ELF-1 (cell line): ENCODE measurements at regions not wholly inside any gene's neighbourhood (a gene's known extent, or its start where the extent isn't known, plus 50 kb on each side); places are given as distances from the start of the nearest gene placed in this dataset.
A peak's percentile ranks its signal among the peaks of the same experiment; 100 is the strongest.

ENCODE experiments used
- DNase-seq: peaks from one replicate; pipeline ENCODE4 v3.0.0-alpha.2; 2016; ENCODE audit warnings: low read depth, low spot score

DNA sequence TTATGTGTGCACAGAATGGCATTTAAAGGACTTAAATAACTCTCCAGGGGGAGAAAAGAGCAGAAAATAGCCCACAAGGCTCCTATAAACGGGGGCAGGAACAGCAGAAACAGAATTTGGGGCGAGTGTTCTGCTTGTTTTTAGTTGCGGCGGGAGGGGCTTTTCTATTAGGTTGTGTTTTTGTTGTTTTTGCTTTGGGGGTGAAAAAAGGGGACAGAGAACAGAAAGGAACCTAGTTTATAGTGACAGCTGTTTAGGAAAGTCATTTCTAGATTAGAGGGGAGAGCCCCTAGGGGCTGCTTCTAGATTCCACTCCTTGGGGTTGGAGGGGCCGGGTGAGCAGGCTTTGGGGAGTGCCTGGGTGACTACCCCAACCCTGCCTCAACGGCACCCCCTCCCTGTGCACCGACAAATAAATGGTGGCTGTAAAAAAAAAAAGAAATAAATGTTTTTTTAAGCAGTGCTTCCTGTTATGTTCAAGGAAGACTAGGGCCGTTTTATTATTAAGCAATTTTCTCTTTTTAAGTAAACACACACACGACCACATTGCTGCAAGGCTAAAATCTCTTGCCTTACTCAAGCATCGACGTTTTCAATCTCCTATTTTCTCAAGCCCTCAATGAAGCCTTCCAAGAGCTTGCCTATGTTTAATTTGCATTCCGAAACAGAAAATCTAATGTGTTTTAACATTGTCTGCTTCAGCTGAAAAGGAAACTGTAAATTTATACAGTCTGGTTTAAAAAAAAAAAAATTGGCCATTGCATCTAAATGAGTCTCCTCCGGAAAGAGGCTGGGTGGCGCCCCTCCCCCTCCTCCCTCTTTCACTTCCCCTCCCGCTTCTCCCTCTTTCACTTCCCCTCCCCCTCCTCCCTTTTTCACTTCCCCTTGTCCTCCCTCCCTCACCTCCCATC lies 123.3 kb upstream of the TBL1X start:
- peak; percentile 24 for DNase-seq

DNA sequence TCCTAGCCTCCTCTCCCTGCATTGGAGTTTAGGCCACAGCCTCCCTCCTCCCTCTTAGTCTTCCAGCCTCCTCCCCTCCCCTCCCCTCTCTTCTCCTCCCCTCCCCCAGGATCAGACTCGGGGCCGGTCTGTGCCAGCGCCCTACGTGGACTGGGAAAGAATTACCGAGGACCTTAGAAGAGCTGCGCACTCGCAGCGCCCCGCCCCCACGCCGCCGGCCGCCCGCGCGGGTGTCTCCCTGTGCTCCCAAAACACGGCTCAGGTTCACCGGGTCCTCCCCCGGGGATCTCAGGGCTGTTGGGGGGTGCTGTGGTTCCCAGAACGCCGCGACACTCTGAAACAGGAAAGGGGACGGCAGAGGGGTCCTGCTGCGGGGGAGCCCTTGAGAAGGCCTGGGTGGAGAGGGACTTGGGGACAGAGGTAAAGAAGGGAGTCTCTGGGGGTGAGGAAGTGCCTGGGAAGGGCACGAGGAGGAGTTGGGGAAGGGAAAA lies 122.3 kb upstream of the TBL1X start:
- peak; percentile 85 for DNase-seq

- no peak for DNase-seq
Measured at GRCh38 chrX:9343971-9344370, 120.9 kb upstream of the TBL1X start.

DNA sequence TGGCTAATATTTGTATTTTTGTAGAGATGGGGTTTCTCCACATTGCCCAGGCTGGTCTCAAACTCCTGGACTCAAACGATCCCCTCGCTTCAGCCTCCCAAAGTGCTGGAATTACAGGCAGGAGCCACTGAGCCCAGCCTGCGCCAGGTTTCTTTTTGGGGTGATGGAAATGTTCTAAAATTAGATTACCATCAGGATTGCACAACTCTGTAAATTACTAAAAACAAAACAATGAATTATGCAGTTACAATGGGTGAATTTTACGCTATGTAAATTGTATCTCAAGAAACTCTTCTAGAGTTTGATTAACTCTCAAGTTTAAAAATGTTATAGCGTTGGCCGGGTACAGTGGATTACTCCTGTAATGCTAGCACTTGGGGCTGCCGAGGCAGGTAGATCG lies 118.9 kb upstream of the TBL1X start:
- DNase-seq: no peak

DNA sequence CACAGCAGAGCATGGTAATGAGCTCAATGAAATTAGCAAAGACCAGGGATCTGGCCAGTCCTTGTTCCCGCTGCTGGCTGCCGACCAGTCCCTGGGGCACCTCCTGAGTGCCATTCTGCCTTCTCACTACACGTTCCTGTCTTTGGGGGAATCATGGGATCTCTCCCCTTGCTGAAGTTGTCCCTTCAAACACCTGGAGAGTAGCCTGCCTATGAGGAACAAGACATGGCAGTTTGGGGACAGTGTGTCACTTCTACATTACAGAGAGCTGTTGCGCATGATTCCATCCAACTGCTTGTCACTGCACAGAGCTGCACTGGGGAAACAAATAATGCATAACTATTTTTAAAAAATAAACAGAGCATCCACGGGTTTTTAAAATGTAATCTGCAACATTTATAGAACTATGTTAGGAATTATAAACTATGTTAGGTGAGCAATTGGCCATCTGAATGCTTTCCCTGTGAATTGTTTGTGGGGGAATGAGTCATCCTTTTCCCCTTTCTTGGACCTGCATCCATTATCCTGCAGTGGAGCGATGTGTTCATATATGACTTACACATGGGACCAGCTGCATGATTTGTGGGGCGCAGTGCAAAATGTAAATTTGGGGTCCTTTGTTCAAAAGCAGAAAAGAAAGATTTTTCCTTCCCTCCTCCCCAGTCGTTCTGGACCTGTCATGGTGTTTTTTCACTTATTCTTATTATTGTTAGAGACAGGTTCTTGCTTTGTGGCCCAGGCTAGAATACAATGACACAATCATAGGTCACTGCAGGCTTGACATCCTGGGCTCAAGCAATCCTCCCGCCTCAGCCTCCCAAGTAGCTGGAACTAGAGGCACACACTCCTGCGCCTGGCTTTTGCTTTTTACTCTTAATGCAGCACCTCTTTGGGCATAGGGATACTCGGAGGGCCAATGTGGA lies 115.0 kb upstream of the TBL1X start:
- DNase-seq: no peak

DNA sequence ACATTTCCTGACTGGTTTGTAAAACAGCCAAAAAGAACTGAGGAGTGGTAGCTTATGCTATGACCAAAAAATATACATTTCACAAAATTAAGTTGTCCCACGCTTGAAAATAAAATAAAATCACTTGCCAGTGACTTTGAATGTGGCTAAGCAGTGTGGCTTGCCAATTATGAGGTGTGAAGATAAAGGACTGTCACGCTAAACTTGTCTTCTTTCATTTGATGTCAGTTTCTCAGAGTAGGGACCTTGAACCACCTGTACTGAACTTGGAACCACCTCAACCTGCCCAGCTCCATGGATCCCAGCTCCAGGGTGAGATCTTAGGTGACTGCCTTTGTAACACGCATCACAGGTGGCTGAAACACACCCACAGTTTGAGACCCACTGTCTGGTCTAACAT lies 113.7 kb upstream of the TBL1X start:
- DNase-seq: no peak

DNA sequence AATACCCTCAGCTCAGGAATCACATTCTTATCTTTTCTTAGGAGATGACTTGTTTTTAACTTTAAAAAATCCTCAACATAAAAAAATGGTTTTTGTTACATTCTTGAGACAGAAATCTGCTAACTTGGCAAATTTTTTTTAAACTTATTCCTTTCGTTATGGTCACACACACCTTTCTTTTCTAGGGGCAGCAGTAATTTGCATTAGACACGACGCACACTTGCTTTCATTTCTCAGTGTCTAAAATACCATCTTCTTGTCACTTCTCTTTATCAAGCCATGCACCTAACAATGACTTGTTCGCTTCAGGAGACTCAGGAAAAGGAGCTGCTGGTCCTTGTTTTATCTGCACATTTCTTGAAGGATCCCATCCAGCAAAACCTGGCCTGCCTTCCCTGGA lies 112.6 kb upstream of the TBL1X start:
- no peak for DNase-seq

DNA sequence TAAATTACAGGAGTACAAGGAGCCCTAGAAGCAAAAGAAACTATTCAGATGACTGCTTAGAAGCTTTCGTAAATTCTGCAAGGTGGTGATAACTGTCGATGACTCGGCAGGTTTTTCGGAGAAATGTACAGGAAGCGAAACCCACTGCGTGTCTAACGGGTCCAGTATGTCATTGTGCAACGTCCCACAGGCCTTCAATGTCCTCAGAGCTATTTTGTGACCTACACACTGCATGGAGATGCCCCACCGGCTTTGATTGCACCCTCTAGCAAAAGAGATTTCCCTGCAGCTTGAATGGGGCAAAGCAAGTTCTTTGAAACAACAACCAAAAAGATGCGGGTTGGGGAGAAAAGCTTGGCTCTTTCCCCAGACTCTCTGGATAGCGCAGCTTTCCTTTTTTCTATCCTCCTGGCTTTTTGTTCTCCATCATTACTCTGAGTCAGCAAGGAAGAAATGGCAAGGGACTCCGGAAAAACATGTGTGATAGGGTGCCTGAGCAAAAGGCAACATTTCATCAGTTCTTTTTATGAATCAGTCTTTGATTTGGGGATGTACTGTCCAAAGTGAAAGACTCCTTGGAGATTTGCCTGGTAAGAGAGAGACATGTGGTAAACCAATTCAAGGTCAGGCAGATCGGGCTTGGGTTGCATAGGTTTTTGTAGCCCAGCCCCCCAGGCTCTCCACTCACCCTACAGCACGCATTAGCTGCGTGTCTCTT lies 112.0 kb upstream of the TBL1X start:
- DNase-seq: peak; percentile 14

DNA sequence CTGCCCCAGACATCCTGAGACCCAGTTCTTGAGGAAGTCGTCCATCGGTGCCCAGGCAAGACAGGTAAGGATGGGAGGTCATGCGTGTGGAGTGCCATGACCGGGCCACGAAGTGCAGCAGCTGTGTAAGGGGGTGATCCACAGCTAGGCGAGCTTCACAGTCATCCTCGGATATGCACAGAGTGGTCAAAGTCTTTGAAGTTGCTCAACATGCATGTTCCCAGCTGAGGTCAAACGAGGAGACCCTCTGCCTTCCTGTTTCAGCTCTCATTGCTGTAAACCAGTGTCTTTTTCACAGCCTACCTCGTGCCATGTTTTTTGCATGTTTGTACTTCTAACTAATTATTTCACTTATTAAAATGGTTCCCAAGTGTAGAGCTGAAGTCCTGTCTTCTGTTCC lies 109.9 kb upstream of the TBL1X start:
- no peak for DNase-seq

DNA sequence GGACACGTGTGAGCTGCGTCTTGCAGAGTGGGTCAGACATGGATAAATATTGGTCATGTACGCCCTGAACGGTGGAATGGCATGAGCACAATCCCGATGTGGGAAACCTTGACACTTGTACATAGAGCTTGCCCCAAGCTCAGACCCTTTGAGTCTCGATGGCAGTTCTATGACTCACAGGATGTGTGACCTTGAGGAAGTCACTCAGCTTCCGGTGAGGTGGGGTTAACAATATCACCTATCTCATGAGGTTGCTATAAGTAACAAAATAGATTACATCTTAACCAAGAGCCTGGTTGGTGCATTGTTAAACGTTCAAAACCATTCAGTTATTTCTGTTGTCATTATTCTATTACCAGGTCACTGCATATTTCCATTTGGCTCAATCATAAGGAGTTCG lies 109.1 kb upstream of the TBL1X start:
- no peak for DNase-seq

GRCh38 chrX:9356846-9357245 lies 108.0 kb upstream of the TBL1X start:
- DNase-seq: no peak

DNA sequence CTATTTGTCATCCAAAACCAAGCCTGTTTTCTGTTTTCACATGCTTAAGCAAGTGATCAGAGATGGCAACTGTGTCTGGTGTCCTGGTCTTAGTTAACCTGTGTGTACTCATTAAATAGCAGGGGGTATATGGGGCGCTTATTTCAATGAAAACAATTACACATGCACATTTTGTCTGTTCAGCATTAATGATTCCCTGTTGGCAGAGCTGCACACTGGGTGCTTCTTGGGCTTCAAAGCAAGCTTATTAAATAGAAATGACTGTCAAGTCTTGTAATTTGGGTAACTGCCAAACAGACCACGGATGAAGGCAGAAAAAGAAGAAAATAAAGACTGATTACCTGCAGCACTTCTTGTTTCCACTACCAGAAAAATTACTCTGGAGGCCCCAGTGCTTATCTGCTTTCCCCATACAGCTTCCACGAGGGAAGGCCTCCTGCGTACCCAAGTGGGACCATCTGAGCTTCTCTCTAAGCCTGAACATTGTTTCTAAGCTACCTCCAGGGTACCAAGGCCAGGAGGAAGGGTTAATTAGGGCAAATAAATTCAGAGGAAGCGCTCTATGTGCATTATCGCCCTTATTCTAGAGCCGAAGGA lies 107.2 kb upstream of the TBL1X start:
- no peak for DNase-seq

DNA sequence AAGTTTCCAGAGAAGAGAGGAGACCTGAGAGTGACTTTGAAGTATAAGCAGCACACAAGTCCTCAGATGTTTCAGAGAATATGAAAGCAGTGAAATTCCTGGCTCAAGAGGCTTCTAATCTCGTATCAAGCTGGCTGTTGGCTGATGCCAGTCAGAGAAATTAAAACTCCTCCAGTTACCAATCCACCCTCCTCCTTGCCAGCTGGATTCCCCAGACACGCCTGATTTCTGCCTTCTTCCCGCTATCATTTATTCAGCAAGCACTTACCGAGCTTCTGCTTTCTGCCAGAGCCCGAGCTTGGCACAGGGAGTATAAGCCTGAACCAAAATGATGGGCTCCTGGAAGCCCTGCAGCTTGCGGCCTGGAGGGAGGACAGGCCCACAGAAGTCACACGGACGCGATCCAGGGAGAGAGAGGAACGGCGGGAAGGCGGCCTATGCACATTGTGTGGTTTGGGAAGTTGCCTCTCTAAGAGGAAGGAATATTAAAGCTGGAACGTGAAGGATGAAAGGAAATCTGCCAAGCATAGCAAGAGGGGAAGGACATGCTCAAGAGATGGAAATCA lies 102.4 kb upstream of the TBL1X start:
- DNase-seq: no peak

- no peak for DNase-seq
Measured at GRCh38 chrX:9367421-9367820, 97.4 kb upstream of the TBL1X start.

- DNase-seq: no peak
Measured at GRCh38 chrX:9368262-9368661, 96.6 kb upstream of the TBL1X start.

- no peak for DNase-seq
Measured at GRCh38 chrX:9369802-9370291, 95.0 kb upstream of the TBL1X start.

- no peak for DNase-seq
Measured at GRCh38 chrX:9370893-9371292, 94.0 kb upstream of the TBL1X start.

DNA sequence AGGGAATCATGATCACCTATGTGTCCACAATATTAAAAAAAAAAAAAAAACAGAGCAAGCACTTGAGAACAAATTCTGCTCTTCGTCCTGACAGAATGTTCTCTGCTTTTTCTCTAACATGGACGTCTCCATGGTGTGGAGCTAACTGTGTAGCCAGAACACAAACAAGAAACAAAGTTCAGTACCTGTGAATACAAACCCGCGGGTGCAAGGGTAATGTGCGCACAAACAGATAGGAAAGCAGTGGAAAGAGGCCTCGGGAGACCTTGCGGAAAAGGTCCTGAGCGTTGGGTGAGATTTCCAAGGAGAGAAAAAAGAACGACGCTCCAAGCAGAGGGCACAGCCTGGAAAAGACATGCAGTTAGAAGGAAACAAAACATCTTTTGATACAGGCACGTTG lies 92.0 kb upstream of the TBL1X start:
- no peak for DNase-seq

- DNase-seq: no peak
Measured at GRCh38 chrX:9373789-9374188, 91.1 kb upstream of the TBL1X start.

- no peak for DNase-seq
Measured at GRCh38 chrX:9374555-9374954, 90.3 kb upstream of the TBL1X start.

DNA sequence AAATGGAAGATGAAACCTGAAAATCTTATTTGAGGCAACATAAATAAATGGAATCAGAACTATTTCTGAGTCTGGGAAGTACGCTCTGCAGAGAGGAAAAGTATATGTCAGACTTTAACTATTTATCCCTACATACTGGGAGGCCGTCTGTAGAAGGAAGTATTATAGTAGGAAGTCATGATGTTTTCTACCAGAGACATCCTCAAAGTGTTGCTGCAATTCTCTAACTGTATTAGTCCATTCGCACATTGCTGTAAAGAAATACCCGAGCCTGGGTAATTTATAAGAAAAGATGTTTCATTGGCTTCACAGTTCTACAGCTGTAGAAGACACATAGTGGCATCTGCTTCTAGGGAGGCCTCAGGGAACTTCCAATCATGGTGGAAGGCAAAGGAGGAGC lies 88.7 kb upstream of the TBL1X start:
- no peak for DNase-seq
